ENCODE measurements at regions not wholly inside any gene's neighbourhood (a gene's known extent, or its start where the extent isn't known, plus 50 kb on each side); places are given as distances from the start of the nearest gene placed in this dataset.
"Not testable (repeated sequence)": the region's sequence is repeated elsewhere in the genome, so short reads cannot be mapped to it uniquely, and the experiment has no call there.

- Histone ChIP-seq H3K4me3 (no peak overlapping the region), H3K9me3 (no peaks in the 10 kb centered on the region), H3K4me1 (no peaks in the 10 kb centered on the region), H3K36me3 (no peaks in the 10 kb centered on the region), H3K27me3 (no peaks in the 10 kb centered on the region), H3K27ac (no peak overlapping the region)
- TF ChIP-seq CTCF (IDR thresholded peaks at IDR 0.05): no peak
- TF ChIP-seq POLR2A (IDR thresholded peaks at IDR 0.05): no peak
- no peak for DNase-seq
These were observed 894.8 kb upstream of the EPHA5 start for GRCh38 chr4:66564901-66565651.

GRCh38 chr4:66562276-66562806 is 892.1 kb upstream of the EPHA5 start:
- DNase-seq: no peak
- Histone ChIP-seq H3K27me3 (no peaks in the 10 kb centered on the region), H3K4me1 (no peaks in the 10 kb centered on the region), H3K4me3 (no peak overlapping the region), H3K9me3 (no peaks in the 10 kb centered on the region), H3K27ac (no peak overlapping the region), H3K36me3 (no peaks in the 10 kb centered on the region)
- TF ChIP-seq CTCF (IDR thresholded peaks at IDR 0.05): no peak
- TF ChIP-seq POLR2A (IDR thresholded peaks at IDR 0.05): no peak

GRCh38 chr4:66561465-66562053 is 891.3 kb upstream of the EPHA5 start:
- not testable (repeated sequence) for H3K4me1 ChIP-seq

GRCh38 chr4:66558651-66559050 is 888.4 kb upstream of the EPHA5 start:
- Histone ChIP-seq H3K36me3 (no peaks in the 10 kb centered on the region), H3K9me3 (no peaks in the 10 kb centered on the region), H3K4me3 (no peak overlapping the region), H3K27ac (no peak overlapping the region), H3K4me1 (no peaks in the 10 kb centered on the region), H3K27me3 (no peaks in the 10 kb centered on the region)
- DNase-seq: no peak
- TF ChIP-seq CTCF (IDR thresholded peaks at IDR 0.05): no peak
- TF ChIP-seq POLR2A (IDR thresholded peaks at IDR 0.05): no peak

More at GRCh38 chr4:66561465-66562053, 891.3 kb upstream of the EPHA5 start:
- H3K9me3 ChIP-seq, H3K4me3 ChIP-seq, DNase-seq, H3K36me3 ChIP-seq, H3K27ac ChIP-seq, H3K27me3 ChIP-seq: not testable (repeated sequence)

GRCh38 chr4:66556651-66557278 is 886.5 kb upstream of the EPHA5 start:
- Histone ChIP-seq H3K4me1 (no peaks in the 10 kb centered on the region), H3K27me3 (no peaks in the 10 kb centered on the region), H3K27ac (no peak overlapping the region), H3K4me3 (no peak overlapping the region), H3K36me3 (no peaks in the 10 kb centered on the region), H3K9me3 (no peaks in the 10 kb centered on the region)
- DNase-seq: no peak
- TF ChIP-seq POLR2A (IDR thresholded peaks at IDR 0.05): no peak
- TF ChIP-seq CTCF (IDR thresholded peaks at IDR 0.05): no peak

- TF ChIP-seq CTCF (IDR thresholded peaks at IDR 0.05): no peak
- no peak for TF ChIP-seq POLR2A (IDR thresholded peaks at IDR 0.05)
- DNase-seq: no peak
These were observed 885.0 kb upstream of the EPHA5 start for GRCh38 chr4:66555301-66555700.

More at GRCh38 chr4:66555301-66555700, 885.0 kb upstream of the EPHA5 start:
- Histone ChIP-seq H3K4me3 (no peak overlapping the region), H3K4me1 (no peaks in the 10 kb centered on the region), H3K27ac (no peak overlapping the region), H3K27me3 (no peaks in the 10 kb centered on the region), H3K36me3 (no peaks in the 10 kb centered on the region), H3K9me3 (no peaks in the 10 kb centered on the region)
